ENCODE measurements at regions not wholly inside any gene's neighbourhood (a gene's known extent, or its start where the extent isn't known, plus 50 kb on each side); places are given as distances from the start of the nearest gene placed in this dataset.
"Not testable (repeated sequence)": the region's sequence is repeated elsewhere in the genome, so short reads cannot be mapped to it uniquely, and the experiment has no call there.

DNA sequence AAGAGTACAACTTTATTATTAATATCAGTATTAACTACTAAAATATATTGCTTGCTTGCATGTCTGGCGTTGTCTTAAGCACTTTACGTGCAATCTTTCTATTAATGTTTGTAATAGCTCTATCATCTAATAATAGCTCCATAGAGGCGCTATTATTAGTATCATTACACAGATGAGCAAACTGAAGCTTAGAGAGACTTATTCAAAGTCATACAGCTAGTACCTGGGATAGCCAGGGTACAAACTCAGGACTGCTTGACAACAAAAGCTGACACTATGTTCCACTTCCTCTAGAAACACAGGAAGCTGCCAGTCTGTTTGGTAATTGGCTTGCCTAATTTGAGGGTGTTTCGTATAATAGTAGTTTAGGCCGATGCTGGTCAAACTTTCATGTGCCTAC, 523.2 kb downstream of the RMST start:
- DNase-seq (ENCODE audit: low spot score): no peak

- DNase-seq (ENCODE audit: low spot score): not testable (repeated sequence)
Measured at GRCh38 chr12:97988588-97988987, 526.0 kb downstream of the RMST start.

GRCh38 chr12:97989366-97989940, 525.9 kb upstream of the TMPO start:
- DNase-seq (ENCODE audit: low spot score): no peak

DNA sequence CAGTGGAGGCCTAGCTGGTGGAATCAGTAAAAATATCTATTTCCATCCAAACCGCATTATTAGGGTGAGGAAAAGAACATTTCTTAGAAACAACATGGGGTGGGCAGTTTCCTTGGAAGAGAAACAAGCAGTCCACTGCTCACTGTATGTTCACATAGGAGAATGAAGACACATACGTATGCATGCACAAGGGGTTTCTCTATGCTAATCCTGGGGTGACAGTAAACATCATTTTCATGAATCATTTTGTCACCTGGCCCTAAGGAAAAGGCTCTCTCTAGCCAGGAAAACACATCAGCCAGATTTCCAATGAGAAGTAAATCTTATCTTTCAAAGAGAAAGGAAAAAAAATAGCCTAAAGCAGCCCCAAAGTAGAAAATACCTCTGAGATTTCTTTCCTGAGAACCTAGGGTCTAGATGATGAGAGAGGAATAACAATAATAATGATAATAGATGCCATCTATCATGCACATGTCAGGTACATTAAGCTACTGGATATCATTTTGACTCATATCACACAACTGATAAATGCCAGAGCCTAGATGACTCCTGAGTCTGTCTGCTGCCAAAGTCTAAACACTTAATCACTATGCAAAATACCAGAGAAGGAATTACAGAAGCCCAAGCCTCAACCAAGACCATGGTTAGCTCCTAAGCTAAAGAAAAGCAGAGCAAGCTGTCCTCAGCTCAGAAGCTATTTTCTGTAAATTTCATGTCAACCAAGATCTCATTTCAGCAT, 520.5 kb upstream of the TMPO start:
- DNase-seq (ENCODE audit: low spot score): no peak

- no peak for DNase-seq (ENCODE audit: low spot score)
Measured at GRCh38 chr12:97995559-97995958, 519.8 kb upstream of the TMPO start.

- DNase-seq (ENCODE audit: low spot score): no peak
Measured at GRCh38 chr12:98001430-98001829, 514.0 kb upstream of the TMPO start.

GRCh38 chr12:98002887-98003493, 512.4 kb upstream of the TMPO start:
- DNase-seq (ENCODE audit: low spot score): peak; percentile 5

DNA sequence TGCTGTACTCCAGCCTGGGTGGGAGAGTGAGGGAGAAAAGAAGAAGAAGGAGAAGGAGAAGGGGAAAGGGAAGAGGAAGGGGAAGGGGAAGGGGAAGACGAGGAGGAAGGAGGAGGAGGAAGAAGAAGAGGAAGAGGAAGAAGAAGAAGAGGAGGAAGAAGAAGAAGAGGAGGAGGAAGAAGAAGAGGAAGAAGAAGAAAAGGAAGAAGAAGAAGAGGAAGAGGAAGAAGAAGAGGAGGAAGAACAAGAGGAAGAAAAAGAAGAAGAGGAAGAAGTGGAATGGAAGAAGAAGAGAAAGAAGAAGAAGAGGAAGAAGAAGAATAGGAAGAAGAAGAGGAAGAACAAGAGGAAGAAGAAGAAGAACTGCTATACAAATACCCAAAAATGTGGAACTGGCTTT, 507.4 kb upstream of the TMPO start:
- DNase-seq (ENCODE audit: low spot score): no peak

DNA sequence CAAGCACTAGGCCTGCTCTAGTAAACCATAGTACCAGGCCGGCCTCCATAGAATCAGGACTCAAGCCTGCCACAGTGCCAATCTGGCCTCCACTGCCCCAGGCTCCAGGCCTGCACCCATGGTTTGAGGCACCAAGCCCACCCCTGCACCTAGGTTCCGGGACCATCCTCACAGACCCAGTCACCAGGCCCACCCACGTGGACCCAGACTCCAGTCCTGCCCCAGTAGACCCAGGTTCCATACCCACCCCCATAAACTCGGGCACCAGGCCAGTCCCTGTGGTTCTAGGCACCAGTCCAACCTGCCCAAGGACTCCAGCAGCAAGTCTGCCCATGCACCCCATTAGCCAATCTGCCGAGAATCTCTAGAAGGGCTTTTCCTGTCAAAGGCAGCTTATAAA, 501.8 kb upstream of the TMPO start:
- DNase-seq (ENCODE audit: low spot score): no peak

GRCh38 chr12:98018836-98019235, 496.6 kb upstream of the TMPO start:
- no peak for DNase-seq (ENCODE audit: low spot score)

DNA sequence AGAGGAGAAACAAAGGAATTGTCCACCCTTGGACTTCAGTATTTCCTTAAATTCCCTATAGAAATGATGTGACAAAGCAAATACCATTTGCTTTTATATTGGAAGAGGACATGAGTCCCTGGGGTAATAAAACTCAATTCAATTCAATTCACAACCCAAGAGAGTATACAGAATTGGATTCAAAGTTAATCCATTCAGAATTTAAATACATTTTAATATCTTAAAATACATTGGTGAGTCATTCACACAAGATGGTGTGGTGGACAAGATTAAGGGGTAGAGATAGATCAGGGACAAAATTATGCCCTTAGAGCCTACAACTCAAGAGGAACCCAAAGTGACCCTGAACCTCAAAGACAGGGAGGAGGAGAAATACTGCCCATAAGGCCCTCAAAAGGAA, 495.0 kb upstream of the TMPO start:
- DNase-seq (ENCODE audit: low spot score): no peak

- no peak for DNase-seq (ENCODE audit: low spot score)
Measured at GRCh38 chr12:98022961-98023360, 492.4 kb upstream of the TMPO start.

- no peak for DNase-seq (ENCODE audit: low spot score)
Measured at GRCh38 chr12:98037401-98038140, 477.8 kb upstream of the TMPO start.

- no peak for DNase-seq (ENCODE audit: low spot score)
Measured at GRCh38 chr12:98042668-98043067, 472.7 kb upstream of the TMPO start.

GRCh38 chr12:98045395-98045794, 470.0 kb upstream of the TMPO start:
- no peak for DNase-seq (ENCODE audit: low spot score)

DNA sequence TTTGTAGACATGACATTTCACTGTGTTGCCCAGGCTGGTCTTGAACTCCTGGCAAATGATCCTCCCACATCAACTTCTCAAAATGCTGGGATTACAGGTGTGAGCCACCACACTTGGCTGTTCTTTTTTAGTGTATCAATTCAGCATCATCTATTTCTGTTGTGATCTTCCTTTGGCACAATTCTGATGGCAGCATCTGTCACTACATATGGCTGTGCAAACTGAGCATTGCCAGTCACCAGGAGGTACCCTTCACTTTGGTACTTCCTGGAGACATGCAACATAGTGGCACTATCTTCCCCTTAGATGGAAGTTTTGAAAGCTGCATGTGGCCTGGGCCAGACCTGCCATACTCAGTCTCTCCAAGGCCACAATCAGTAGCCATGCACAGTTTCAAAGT, 467.1 kb upstream of the TMPO start:
- no peak for DNase-seq (ENCODE audit: low spot score)

GRCh38 chr12:98053202-98053601, 462.2 kb upstream of the TMPO start:
- no peak for DNase-seq (ENCODE audit: low spot score)

GRCh38 chr12:98057701-98058100, 457.7 kb upstream of the TMPO start:
- DNase-seq (ENCODE audit: low spot score): no peak

- no peak for DNase-seq (ENCODE audit: low spot score)
Measured at GRCh38 chr12:98058213-98058612, 457.2 kb upstream of the TMPO start.

- no peak for DNase-seq (ENCODE audit: low spot score)
Measured at GRCh38 chr12:98058838-98059237, 456.6 kb upstream of the TMPO start.

DNA sequence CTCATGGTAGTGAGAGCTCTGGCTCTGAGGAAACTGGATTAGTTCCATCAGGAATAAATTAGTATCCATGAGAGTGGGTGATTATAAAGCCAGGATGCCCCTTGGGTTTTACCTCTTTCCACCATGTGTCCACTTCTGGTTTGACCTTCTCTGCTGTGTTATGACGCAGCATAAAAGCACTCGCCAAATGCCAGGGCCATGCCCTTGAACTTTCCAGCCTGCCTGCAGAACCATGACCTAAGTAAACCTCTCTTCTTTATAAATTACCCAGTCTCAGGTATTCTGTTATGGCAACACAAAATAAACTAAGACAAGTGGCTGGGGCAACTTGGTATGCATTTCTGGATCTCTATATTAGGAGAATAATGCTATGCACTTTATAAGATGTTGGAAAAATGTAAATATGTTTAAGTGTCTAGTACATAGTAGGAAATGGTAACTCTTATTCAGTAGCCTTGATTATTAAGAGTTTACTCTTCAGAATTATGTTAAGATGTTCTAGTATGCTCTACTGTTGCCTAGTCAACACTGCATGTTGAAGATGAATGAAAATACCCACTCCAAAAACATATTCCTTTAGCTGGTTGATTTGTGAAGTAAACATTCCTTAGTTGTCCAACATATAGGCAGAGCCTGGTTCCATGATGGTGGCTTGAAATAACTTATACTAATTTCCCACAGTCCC, 455.6 kb upstream of the TMPO start:
- no peak for DNase-seq (ENCODE audit: low spot score)

DNA sequence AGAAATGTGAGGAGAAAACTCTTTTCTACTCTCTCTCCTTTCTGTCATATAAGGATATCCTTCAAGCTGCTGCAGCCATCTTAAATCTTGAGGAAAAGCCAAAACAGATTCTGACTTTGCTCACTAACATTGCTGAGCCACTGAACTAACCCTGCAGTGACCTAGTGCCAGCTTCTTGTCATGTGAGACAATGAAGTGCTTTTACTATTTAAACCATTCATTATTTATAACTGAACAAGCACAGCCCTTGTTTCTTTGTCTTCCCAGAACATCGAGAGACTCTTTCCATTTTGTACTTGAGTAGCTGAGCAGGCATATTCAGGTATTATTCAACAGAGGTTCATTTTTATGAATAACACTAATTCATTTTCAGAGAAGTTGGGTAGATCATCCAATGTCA, 455.0 kb upstream of the TMPO start:
- no peak for DNase-seq (ENCODE audit: low spot score)

Measured in GM03348 (cell line).